GM21737 (cell line): ENCODE measurements at regions not wholly inside any gene's neighbourhood (a gene's known extent, or its start where the extent isn't known, plus 50 kb on each side); places are given as distances from the start of the nearest gene placed in this dataset.

ENCODE experiments used
- ATAC-seq: cut with Tn5 transposase; IDR thresholded peaks from one replicate; pipeline ENCODE4 v1.9.1; 2021; ENCODE audit warnings: mild to moderate bottlenecking, moderate library complexity; ENCODE audit not compliant: unreplicated experiment

- ATAC-seq, result no peak
These were observed 178.9 kb upstream of the SNX7 start for GRCh38 chr1:98482611-98483010.

GRCh38 chr1:98480271-98480670 is 181.2 kb upstream of the SNX7 start:
- ATAC-seq, result no peak

GRCh38 chr1:98478121-98478520 is 183.4 kb upstream of the SNX7 start:
- no peak for ATAC-seq

GRCh38 chr1:98472878-98473277 is 188.6 kb upstream of the SNX7 start:
- ATAC-seq, result no peak

GRCh38 chr1:98471633-98472032 is 189.9 kb upstream of the SNX7 start:
- ATAC-seq, result no peak

- ATAC-seq, result no peak
These were observed 193.3 kb upstream of the SNX7 start for GRCh38 chr1:98468111-98468717.

- no peak for ATAC-seq
These were observed 193.9 kb upstream of the SNX7 start for GRCh38 chr1:98467586-98467985.

- ATAC-seq, result no peak
These were observed 194.4 kb upstream of the SNX7 start for GRCh38 chr1:98467122-98467521.

- no peak for ATAC-seq
These were observed 199.6 kb upstream of the SNX7 start for GRCh38 chr1:98461873-98462385.

- no peak for ATAC-seq
These were observed 201.4 kb upstream of the SNX7 start for GRCh38 chr1:98460136-98460535.

- ATAC-seq, result no peak
These were observed 202.0 kb upstream of the SNX7 start for GRCh38 chr1:98459486-98459870.

GRCh38 chr1:98458511-98459485 is 202.7 kb upstream of the SNX7 start:
- ATAC-seq, result no peak

- ATAC-seq, result no peak
These were observed 204.3 kb upstream of the SNX7 start for GRCh38 chr1:98457248-98457647.

- no peak for ATAC-seq
These were observed 206.9 kb upstream of the SNX7 start for GRCh38 chr1:98454666-98455065.

- no peak for ATAC-seq
These were observed 208.5 kb upstream of the SNX7 start for GRCh38 chr1:98453066-98453465.

- no peak for ATAC-seq
These were observed 209.4 kb upstream of the SNX7 start for GRCh38 chr1:98452162-98452561.

- ATAC-seq, result no peak
These were observed 220.2 kb upstream of the SNX7 start for GRCh38 chr1:98441281-98441680.

GRCh38 chr1:98439471-98439870 is 222.1 kb upstream of the SNX7 start:
- no peak for ATAC-seq

- ATAC-seq, result no peak
These were observed 224.0 kb upstream of the SNX7 start for GRCh38 chr1:98437540-98437939.

- ATAC-seq, result no peak
These were observed 224.5 kb upstream of the SNX7 start for GRCh38 chr1:98437011-98437410.

GRCh38 chr1:98429965-98430443 is 231.5 kb upstream of the SNX7 start:
- no peak for ATAC-seq

GRCh38 chr1:98428864-98429263 is 232.7 kb upstream of the SNX7 start:
- no peak for ATAC-seq
